HG03520 (cell line): ENCODE measurements at regions not wholly inside any gene's neighbourhood (a gene's known extent, or its start where the extent isn't known, plus 50 kb on each side); places are given as distances from the start of the nearest gene placed in this dataset.

Experiments
- ATAC-seq: cut with Tn5 transposase; IDR thresholded peaks from one replicate; pipeline ENCODE4 v1.9.1; 2021; ENCODE audit warnings: mild to moderate bottlenecking, moderate library complexity; ENCODE audit not compliant: unreplicated experiment

GRCh38 chr2:136250131-136250530 is 132.2 kb upstream of the CXCR4 start:
- ATAC-seq, result no peak

GRCh38 chr2:136248907-136249306 is 131.0 kb upstream of the CXCR4 start:
- ATAC-seq, result no peak

- no peak for ATAC-seq
Measured at GRCh38 chr2:136248242-136248641, 130.3 kb upstream of the CXCR4 start.

- ATAC-seq, result no peak
Measured at GRCh38 chr2:136247204-136247950, 129.4 kb upstream of the CXCR4 start.

- peak; percentile 70 for ATAC-seq
Measured at GRCh38 chr2:136246086-136246669, 128.2 kb upstream of the CXCR4 start.

GRCh38 chr2:136245211-136245610 is 127.3 kb upstream of the CXCR4 start:
- ATAC-seq, result no peak

GRCh38 chr2:136244536-136244885 is 126.6 kb upstream of the CXCR4 start:
- no peak for ATAC-seq

GRCh38 chr2:136243638-136244535 is 125.9 kb upstream of the CXCR4 start:
- no peak for ATAC-seq

GRCh38 chr2:136242687-136243277 is 124.8 kb upstream of the CXCR4 start:
- ATAC-seq, result no peak

- no peak for ATAC-seq
Measured at GRCh38 chr2:136242100-136242499, 124.2 kb upstream of the CXCR4 start.

- no peak for ATAC-seq
Measured at GRCh38 chr2:136239079-136239685, 121.2 kb upstream of the CXCR4 start.

GRCh38 chr2:136238286-136239078 is 120.5 kb upstream of the CXCR4 start:
- peak; percentile 79 for ATAC-seq

GRCh38 chr2:136236019-136236418 is 118.1 kb upstream of the CXCR4 start:
- ATAC-seq, result no peak

GRCh38 chr2:136235546-136235945 is 117.6 kb upstream of the CXCR4 start:
- no peak for ATAC-seq

GRCh38 chr2:136234261-136234660 is 116.3 kb upstream of the CXCR4 start:
- no peak for ATAC-seq

GRCh38 chr2:136233298-136233697 is 115.3 kb upstream of the CXCR4 start:
- ATAC-seq, result no peak

GRCh38 chr2:136232456-136233172 is 114.7 kb upstream of the CXCR4 start:
- no peak for ATAC-seq

- no peak for ATAC-seq
Measured at GRCh38 chr2:136230464-136230863, 112.5 kb upstream of the CXCR4 start.

GRCh38 chr2:136226903-136227302 is 109.0 kb upstream of the CXCR4 start:
- no peak for ATAC-seq
